NOMO-1 (cell line): ENCODE measurements at regions not wholly inside any gene's neighbourhood (a gene's known extent, or its start where the extent isn't known, plus 50 kb on each side); places are given as distances from the start of the nearest gene placed in this dataset.

Source experiments
- DNase-seq, 2 experiments: peaks; one replicate each; lab custom pipeline; 2025; ENCODE audit not compliant: unreplicated experiment in 2 of 2; lab: John Stamatoyannopoulos, UW

- no peak for DNase-seq
Measured at GRCh38 chr2:187918996-187919821, 365.0 kb upstream of the TFPI start.

- DNase-seq: no peak
Measured at GRCh38 chr2:187920511-187920910, 366.3 kb upstream of the TFPI start.

GRCh38 chr2:187922846-187923245 is 368.6 kb upstream of the TFPI start:
- DNase-seq: no peak

- no peak for DNase-seq
Measured at GRCh38 chr2:187924293-187924692, 367.4 kb upstream of the GULP1 start.

GRCh38 chr2:187934236-187934635 is 357.4 kb upstream of the GULP1 start:
- no peak for DNase-seq

GRCh38 chr2:187934692-187935091 is 357.0 kb upstream of the GULP1 start:
- no peak for DNase-seq

- DNase-seq: no peak
Measured at GRCh38 chr2:187935126-187935525, 356.5 kb upstream of the GULP1 start.

GRCh38 chr2:187936228-187936627 is 355.4 kb upstream of the GULP1 start:
- DNase-seq: peak in 1 of 2 experiments; percentile 62

GRCh38 chr2:187939180-187939579 is 352.5 kb upstream of the GULP1 start:
- no peak for DNase-seq

- DNase-seq: no peak
Measured at GRCh38 chr2:187942876-187943275, 348.8 kb upstream of the GULP1 start.

GRCh38 chr2:187943772-187944369 is 347.8 kb upstream of the GULP1 start:
- DNase-seq: no peak

GRCh38 chr2:187949859-187950258 is 341.8 kb upstream of the GULP1 start:
- no peak for DNase-seq

GRCh38 chr2:187951470-187952218 is 340.0 kb upstream of the GULP1 start:
- no peak for DNase-seq

GRCh38 chr2:187956906-187957534 is 334.7 kb upstream of the GULP1 start:
- DNase-seq: no peak

- peak; percentile 8 to 75 for DNase-seq
Measured at GRCh38 chr2:187959821-187960220, 331.9 kb upstream of the GULP1 start.

GRCh38 chr2:187962538-187962937 is 329.1 kb upstream of the GULP1 start:
- no peak for DNase-seq

- DNase-seq: no peak
Measured at GRCh38 chr2:187964746-187965145, 326.9 kb upstream of the GULP1 start.

GRCh38 chr2:187966924-187967323 is 324.8 kb upstream of the GULP1 start:
- no peak for DNase-seq

GRCh38 chr2:187971893-187972292 is 319.8 kb upstream of the GULP1 start:
- no peak for DNase-seq

GRCh38 chr2:187976259-187976985 is 315.3 kb upstream of the GULP1 start:
- no peak for DNase-seq

- no peak for DNase-seq
Measured at GRCh38 chr2:187976986-187977333, 314.7 kb upstream of the GULP1 start.
